PC-9 (cell line): ENCODE measurements at regions not wholly inside any gene's neighbourhood (a gene's known extent, or its start where the extent isn't known, plus 50 kb on each side); places are given as distances from the start of the nearest gene placed in this dataset.

ENCODE experiments used
- EZH2 ChIP-seq: fragments of 200-600 bp; sonication (generic); IDR thresholded peaks from 2 replicates; pipeline ENCODE4 v1.8.0; 2017; ENCODE audit warnings: antibody characterized with exemption, low read depth
- TF ChIP-seq, protein P1 (sequence below): fragments of 200-600 bp; sonication (generic); conservative IDR thresholded peaks from 2 replicates; pipeline ENCODE4 v1.6.1; 2017; ENCODE audit warnings: mixed run types, antibody characterized with exemption, mild to moderate bottlenecking, moderate library complexity

GRCh38 chr3:186453531-186453930 is 90.6 kb downstream of the CRYGS start:
- TF ChIP-seq, protein P1, sequence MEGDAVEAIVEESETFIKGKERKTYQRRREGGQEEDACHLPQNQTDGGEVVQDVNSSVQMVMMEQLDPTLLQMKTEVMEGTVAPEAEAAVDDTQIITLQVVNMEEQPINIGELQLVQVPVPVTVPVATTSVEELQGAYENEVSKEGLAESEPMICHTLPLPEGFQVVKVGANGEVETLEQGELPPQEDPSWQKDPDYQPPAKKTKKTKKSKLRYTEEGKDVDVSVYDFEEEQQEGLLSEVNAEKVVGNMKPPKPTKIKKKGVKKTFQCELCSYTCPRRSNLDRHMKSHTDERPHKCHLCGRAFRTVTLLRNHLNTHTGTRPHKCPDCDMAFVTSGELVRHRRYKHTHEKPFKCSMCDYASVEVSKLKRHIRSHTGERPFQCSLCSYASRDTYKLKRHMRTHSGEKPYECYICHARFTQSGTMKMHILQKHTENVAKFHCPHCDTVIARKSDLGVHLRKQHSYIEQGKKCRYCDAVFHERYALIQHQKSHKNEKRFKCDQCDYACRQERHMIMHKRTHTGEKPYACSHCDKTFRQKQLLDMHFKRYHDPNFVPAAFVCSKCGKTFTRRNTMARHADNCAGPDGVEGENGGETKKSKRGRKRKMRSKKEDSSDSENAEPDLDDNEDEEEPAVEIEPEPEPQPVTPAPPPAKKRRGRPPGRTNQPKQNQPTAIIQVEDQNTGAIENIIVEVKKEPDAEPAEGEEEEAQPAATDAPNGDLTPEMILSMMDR: no peak
- TF ChIP-seq EZH2: no peak
